ENCODE measurements at regions not wholly inside any gene's neighbourhood (a gene's known extent, or its start where the extent isn't known, plus 50 kb on each side); places are given as distances from the start of the nearest gene placed in this dataset.

- Histone ChIP-seq H3K36me3 (ENCODE audit: control insufficient read depth, insufficient read depth, low read length) (no peaks in the 10 kb centered on the region), H3K27ac (ENCODE audit: low read depth, low read length) (no peak overlapping the region), H3K9me3 (ENCODE audit: control insufficient read depth, insufficient read depth, low read length) (no peaks in the 10 kb centered on the region), H3K4me1 (ENCODE audit: control insufficient read depth, insufficient read depth, low read length) (peaks cover 8% of the 10 kb centered on the region; the same call in 1 of the 2 replicates), H3K4me3 (ENCODE audit: low read depth, low read length) (no peak overlapping the region), H3K27me3 (ENCODE audit: control insufficient read depth, insufficient read depth, low read length) (peaks cover 12% of the 10 kb centered on the region; the same call in 1 of the 2 replicates), H3K9ac (ENCODE audit: low read depth, low read length) (no peak overlapping the region)
Measured at GRCh38 chr21:38916214-38916964, 110.7 kb downstream of the ETS2 start.

GRCh38 chr21:38915546-38915945 is 109.8 kb downstream of the ETS2 start:
- Histone ChIP-seq H3K4me3 (ENCODE audit: low read depth, low read length) (no peak overlapping the region), H3K4me1 (ENCODE audit: control insufficient read depth, insufficient read depth, low read length) (peaks cover 11% of the 10 kb centered on the region; the same call in 1 of the 2 replicates), H3K9me3 (ENCODE audit: control insufficient read depth, insufficient read depth, low read length) (no peaks in the 10 kb centered on the region), H3K36me3 (ENCODE audit: control insufficient read depth, insufficient read depth, low read length) (no peaks in the 10 kb centered on the region), H3K9ac (ENCODE audit: low read depth, low read length) (no peak overlapping the region), H3K27me3 (ENCODE audit: control insufficient read depth, insufficient read depth, low read length) (peaks cover 14% of the 10 kb centered on the region; the same call in 1 of the 2 replicates), H3K27ac (ENCODE audit: low read depth, low read length) (peak overlapping the region; percentile 13)

- no peak overlapping the region for H3K4me3 ChIP-seq (ENCODE audit: low read depth, low read length)
- H3K27ac ChIP-seq (ENCODE audit: low read depth, low read length) = peak overlapping the region; percentile 2
- H3K27me3 ChIP-seq (ENCODE audit: control insufficient read depth, insufficient read depth, low read length) = peaks cover 14% of the 10 kb centered on the region; the same call in 1 of the 2 replicates
- H3K36me3 ChIP-seq (ENCODE audit: control insufficient read depth, insufficient read depth, low read length) = no peaks in the 10 kb centered on the region
- no peaks in the 10 kb centered on the region for H3K9me3 ChIP-seq (ENCODE audit: control insufficient read depth, insufficient read depth, low read length)
- H3K9ac ChIP-seq (ENCODE audit: low read depth, low read length) = no peak overlapping the region
- H3K4me1 ChIP-seq (ENCODE audit: control insufficient read depth, insufficient read depth, low read length) = peaks cover 17% of the 10 kb centered on the region
Measured at GRCh38 chr21:38914528-38915293, 109.0 kb downstream of the ETS2 start.

- no peaks in the 10 kb centered on the region for H3K36me3 ChIP-seq (ENCODE audit: control insufficient read depth, insufficient read depth, low read length)
- no peak overlapping the region for H3K9ac ChIP-seq (ENCODE audit: low read depth, low read length)
- H3K27ac ChIP-seq (ENCODE audit: low read depth, low read length) = no peak overlapping the region
- peaks cover 17% of the 10 kb centered on the region for H3K4me1 ChIP-seq (ENCODE audit: control insufficient read depth, insufficient read depth, low read length)
- H3K9me3 ChIP-seq (ENCODE audit: control insufficient read depth, insufficient read depth, low read length) = no peaks in the 10 kb centered on the region
- H3K27me3 ChIP-seq (ENCODE audit: control insufficient read depth, insufficient read depth, low read length) = peaks cover 14% of the 10 kb centered on the region; the same call in 1 of the 2 replicates
- no peak overlapping the region for H3K4me3 ChIP-seq (ENCODE audit: low read depth, low read length)
Measured at GRCh38 chr21:38913893-38914527, 108.3 kb downstream of the ETS2 start.

GRCh38 chr21:38913120-38913892 is 107.6 kb downstream of the ETS2 start:
- H3K9me3 ChIP-seq (ENCODE audit: control insufficient read depth, insufficient read depth, low read length) = no peaks in the 10 kb centered on the region
- H3K27ac ChIP-seq (ENCODE audit: low read depth, low read length) = peak overlapping the region; percentile 1
- peaks cover 17% of the 10 kb centered on the region for H3K4me1 ChIP-seq (ENCODE audit: control insufficient read depth, insufficient read depth, low read length)
- no peaks in the 10 kb centered on the region for H3K36me3 ChIP-seq (ENCODE audit: control insufficient read depth, insufficient read depth, low read length)
- peak overlapping the region; percentile 55 for H3K4me3 ChIP-seq (ENCODE audit: low read depth, low read length)
- H3K27me3 ChIP-seq (ENCODE audit: control insufficient read depth, insufficient read depth, low read length) = peaks cover 14% of the 10 kb centered on the region; the same call in 1 of the 2 replicates
- H3K9ac ChIP-seq (ENCODE audit: low read depth, low read length) = no peak overlapping the region

- Histone ChIP-seq H3K27ac (ENCODE audit: low read depth, low read length) (peak overlapping the region; percentile 1), H3K9me3 (ENCODE audit: control insufficient read depth, insufficient read depth, low read length) (no peaks in the 10 kb centered on the region), H3K9ac (ENCODE audit: low read depth, low read length) (no peak overlapping the region), H3K36me3 (ENCODE audit: control insufficient read depth, insufficient read depth, low read length) (no peaks in the 10 kb centered on the region), H3K4me1 (ENCODE audit: control insufficient read depth, insufficient read depth, low read length) (peaks cover 17% of the 10 kb centered on the region), H3K27me3 (ENCODE audit: control insufficient read depth, insufficient read depth, low read length) (peaks cover 14% of the 10 kb centered on the region; the same call in 1 of the 2 replicates), H3K4me3 (ENCODE audit: low read depth, low read length) (peak overlapping the region; percentile 55)
Measured at GRCh38 chr21:38912789-38913119, 107.0 kb downstream of the ETS2 start.

- Histone ChIP-seq H3K9ac (ENCODE audit: low read depth, low read length) (no peak overlapping the region), H3K27ac (ENCODE audit: low read depth, low read length) (no peak overlapping the region), H3K36me3 (ENCODE audit: control insufficient read depth, insufficient read depth, low read length) (no peaks in the 10 kb centered on the region), H3K9me3 (ENCODE audit: control insufficient read depth, insufficient read depth, low read length) (no peaks in the 10 kb centered on the region), H3K4me3 (ENCODE audit: low read depth, low read length) (no peak overlapping the region), H3K4me1 (ENCODE audit: control insufficient read depth, insufficient read depth, low read length) (peaks cover 18% of the 10 kb centered on the region), H3K27me3 (ENCODE audit: control insufficient read depth, insufficient read depth, low read length) (peaks cover 14% of the 10 kb centered on the region; the same call in 1 of the 2 replicates)
Measured at GRCh38 chr21:38912102-38912629, 106.4 kb downstream of the ETS2 start.

GRCh38 chr21:38911484-38912101 is 105.9 kb downstream of the ETS2 start:
- Histone ChIP-seq H3K4me1 (ENCODE audit: control insufficient read depth, insufficient read depth, low read length) (peaks cover 20% of the 10 kb centered on the region), H3K27me3 (ENCODE audit: control insufficient read depth, insufficient read depth, low read length) (peaks cover 14% of the 10 kb centered on the region; the same call in 1 of the 2 replicates), H3K27ac (ENCODE audit: low read depth, low read length) (no peak overlapping the region), H3K9me3 (ENCODE audit: control insufficient read depth, insufficient read depth, low read length) (no peaks in the 10 kb centered on the region), H3K4me3 (ENCODE audit: low read depth, low read length) (no peak overlapping the region), H3K36me3 (ENCODE audit: control insufficient read depth, insufficient read depth, low read length) (no peaks in the 10 kb centered on the region), H3K9ac (ENCODE audit: low read depth, low read length) (no peak overlapping the region)

- Histone ChIP-seq H3K36me3 (ENCODE audit: control insufficient read depth, insufficient read depth, low read length) (no peaks in the 10 kb centered on the region), H3K4me1 (ENCODE audit: control insufficient read depth, insufficient read depth, low read length) (peaks cover 20% of the 10 kb centered on the region), H3K27ac (ENCODE audit: low read depth, low read length) (no peak overlapping the region), H3K27me3 (ENCODE audit: control insufficient read depth, insufficient read depth, low read length) (peaks cover 14% of the 10 kb centered on the region; the same call in 1 of the 2 replicates), H3K4me3 (ENCODE audit: low read depth, low read length) (no peak overlapping the region), H3K9ac (ENCODE audit: low read depth, low read length) (no peak overlapping the region), H3K9me3 (ENCODE audit: control insufficient read depth, insufficient read depth, low read length) (no peaks in the 10 kb centered on the region)
Measured at GRCh38 chr21:38910390-38911067, 104.8 kb downstream of the ETS2 start.

Data from HUES48 (cell line).